Astrocyte (in vitro differentiated cells and primary cell): ENCODE measurements at regions not wholly inside any gene's neighbourhood (a gene's known extent, or its start where the extent isn't known, plus 50 kb on each side); places are given as distances from the start of the nearest gene placed in this dataset.

Experiments used
- EZH2 ChIP-seq: IDR thresholded peaks from 2 replicates; pipeline ENCODE4 v1.6.1; 2012; ENCODE audit warnings: mild to moderate bottlenecking, low read length, inconsistent platforms; ENCODE audit not compliant: insufficient read depth
- TF ChIP-seq, protein P1 (sequence below): IDR thresholded peaks from 2 replicates; pipeline ENCODE4 v1.5.1; 2011; ENCODE audit warnings: low read depth, mild to moderate bottlenecking, inconsistent platforms, low read length, moderate library complexity; ENCODE audit not compliant: insufficient read depth

- TF ChIP-seq EZH2, result no peak
- TF ChIP-seq, protein P1, sequence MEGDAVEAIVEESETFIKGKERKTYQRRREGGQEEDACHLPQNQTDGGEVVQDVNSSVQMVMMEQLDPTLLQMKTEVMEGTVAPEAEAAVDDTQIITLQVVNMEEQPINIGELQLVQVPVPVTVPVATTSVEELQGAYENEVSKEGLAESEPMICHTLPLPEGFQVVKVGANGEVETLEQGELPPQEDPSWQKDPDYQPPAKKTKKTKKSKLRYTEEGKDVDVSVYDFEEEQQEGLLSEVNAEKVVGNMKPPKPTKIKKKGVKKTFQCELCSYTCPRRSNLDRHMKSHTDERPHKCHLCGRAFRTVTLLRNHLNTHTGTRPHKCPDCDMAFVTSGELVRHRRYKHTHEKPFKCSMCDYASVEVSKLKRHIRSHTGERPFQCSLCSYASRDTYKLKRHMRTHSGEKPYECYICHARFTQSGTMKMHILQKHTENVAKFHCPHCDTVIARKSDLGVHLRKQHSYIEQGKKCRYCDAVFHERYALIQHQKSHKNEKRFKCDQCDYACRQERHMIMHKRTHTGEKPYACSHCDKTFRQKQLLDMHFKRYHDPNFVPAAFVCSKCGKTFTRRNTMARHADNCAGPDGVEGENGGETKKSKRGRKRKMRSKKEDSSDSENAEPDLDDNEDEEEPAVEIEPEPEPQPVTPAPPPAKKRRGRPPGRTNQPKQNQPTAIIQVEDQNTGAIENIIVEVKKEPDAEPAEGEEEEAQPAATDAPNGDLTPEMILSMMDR, result no peak
Measured at GRCh38 chr10:61825001-61825400, 76.5 kb upstream of the ARID5B start.
